SK-N-SH treated with all-trans-retinoic acid at 6 μM for 48 hours (cell line): ENCODE measurements at regions not wholly inside any gene's neighbourhood (a gene's known extent, or its start where the extent isn't known, plus 50 kb on each side); places are given as distances from the start of the nearest gene placed in this dataset.

Experiments used
- ATAC-seq: fragments of 200-7000 bp; cut with Tn5 transposase; 3 replicates; pipeline ENCODE4 v1.9.1; 2020; ENCODE audit warnings: mild to moderate bottlenecking, moderate library complexity
- ARNTL ChIP-seq: fragments of 450-650 bp; formaldehyde crosslinking; IDR thresholded peaks from 2 replicates; pipeline ENCODE4 v1.5.0; 2020; ENCODE audit warnings: low read depth, mild to moderate bottlenecking, moderate library complexity, borderline replicate concordance
- BACH2 ChIP-seq: fragments of 250-450 bp; sonication (Bioruptor Pico); IDR thresholded peaks from 2 replicates; pipeline ENCODE4 v1.9.0; 2021; ENCODE audit warnings: mild to moderate bottlenecking, borderline replicate concordance
- CSDC2 ChIP-seq: fragments of 250-450 bp; sonication (Bioruptor Pico); IDR thresholded peaks from 2 replicates; pipeline ENCODE4 v1.5.0; 2020; ENCODE audit warnings: mild to moderate bottlenecking, moderate library complexity
- ESRRG ChIP-seq: fragments of 250-450 bp; sonication (Bioruptor Pico); IDR thresholded peaks from 2 replicates; pipeline ENCODE4 v1.6.1; 2021; ENCODE audit warnings: mild to moderate bottlenecking
- GLIS3 ChIP-seq: fragments of 250-450 bp; sonication (Bioruptor Pico); IDR thresholded peaks from 2 replicates; pipeline ENCODE4 v1.5.0; 2020; ENCODE audit warnings: mild to moderate bottlenecking, moderate library complexity
- ISL1 ChIP-seq: fragments of 250-450 bp; sonication (Bioruptor Pico); IDR thresholded peaks from 2 replicates; pipeline ENCODE4 v2.1.2; 2022; ENCODE audit warnings: mild to moderate bottlenecking, moderate library complexity
- OSR1 ChIP-seq: fragments of 250-450 bp; sonication (Bioruptor Pico); IDR thresholded peaks from 2 replicates; pipeline ENCODE4 v1.8.0; 2022; ENCODE audit warnings: moderate library complexity, mild to moderate bottlenecking, inconsistent platforms
- PPARA ChIP-seq: fragments of 250-450 bp; sonication (Bioruptor Pico); IDR thresholded peaks from 2 replicates; pipeline ENCODE4 v1.5.0; 2020; ENCODE audit warnings: mild to moderate bottlenecking, borderline replicate concordance
- RARB ChIP-seq: fragments of 250-450 bp; sonication (Bioruptor Pico); IDR thresholded peaks from 2 replicates; pipeline ENCODE4 v1.8.0; 2021; ENCODE audit warnings: mild to moderate bottlenecking, moderate library complexity
- SNAI2 ChIP-seq: fragments of 250-450 bp; sonication (Bioruptor Pico); IDR thresholded peaks from 2 replicates; pipeline ENCODE4 v1.5.0; 2020; ENCODE audit warnings: mild to moderate bottlenecking, moderate library complexity
- TOX ChIP-seq: fragments of 250-450 bp; sonication (Bioruptor Pico); IDR thresholded peaks from 2 replicates; pipeline ENCODE4 v1.8.0; 2021; ENCODE audit warnings: mild to moderate bottlenecking, moderate library complexity, borderline replicate concordance
- ZC3H10 ChIP-seq: fragments of 250-450 bp; sonication (Bioruptor Pico); IDR thresholded peaks from 2 replicates; pipeline ENCODE4 v1.5.1; 2021; ENCODE audit warnings: mild to moderate bottlenecking, moderate library complexity
- ZFP3 ChIP-seq: fragments of 250-450 bp; sonication (Bioruptor Pico); IDR thresholded peaks from 2 replicates; pipeline ENCODE4 v1.5.0; 2020; ENCODE audit warnings: mild to moderate bottlenecking, moderate library complexity
- ZFP30 ChIP-seq: fragments of 450-650 bp; formaldehyde crosslinking; IDR thresholded peaks from 2 replicates; pipeline ENCODE4 v1.5.0; 2022; ENCODE audit warnings: mild to moderate bottlenecking, moderate library complexity
- ZNF565 ChIP-seq: fragments of 450-650 bp; formaldehyde crosslinking; conservative IDR thresholded peaks from 2 replicates; pipeline ENCODE4 v1.5.0; 2020; ENCODE audit warnings: low read depth, mild to moderate bottlenecking, moderate library complexity
- ZNF70 ChIP-seq: fragments of 450-650 bp; formaldehyde crosslinking; IDR thresholded peaks from 2 replicates; pipeline ENCODE4 v1.5.0; 2020; ENCODE audit warnings: mild to moderate bottlenecking, moderate library complexity
- ZNF8 ChIP-seq: fragments of 450-650 bp; formaldehyde crosslinking; IDR thresholded peaks from 2 replicates; pipeline ENCODE4 v1.5.0; 2020; ENCODE audit warnings: mild to moderate bottlenecking, moderate library complexity
- TF ChIP-seq, protein P1 (sequence below): fragments of 250-450 bp; sonication (Bioruptor Pico); IDR thresholded peaks from 2 replicates; pipeline ENCODE4 v1.5.1; 2021; ENCODE audit warnings: mild to moderate bottlenecking, moderate library complexity
- TF ChIP-seq, protein P2 (sequence below): fragments of 250-450 bp; sonication (Bioruptor Pico); IDR thresholded peaks from 2 replicates; pipeline ENCODE4 v1.8.0; 2021; ENCODE audit warnings: low read depth, mild to moderate bottlenecking, moderate library complexity, borderline replicate concordance
- TF ChIP-seq, protein P3 (sequence below): fragments of 250-450 bp; sonication (Bioruptor Pico); IDR thresholded peaks from 2 replicates; pipeline ENCODE4 v1.8.0; 2020; ENCODE audit warnings: mild to moderate bottlenecking, moderate library complexity, borderline replicate concordance
- TF ChIP-seq, protein P4 (sequence below): fragments of 250-450 bp; sonication (Bioruptor Pico); IDR thresholded peaks from 2 replicates; pipeline ENCODE4 v1.5.1; 2020; ENCODE audit warnings: low read depth, mild to moderate bottlenecking, moderate library complexity
- TF ChIP-seq, protein P5 (sequence below): fragments of 250-450 bp; sonication (Bioruptor Pico); IDR thresholded peaks from 2 replicates; pipeline ENCODE4 v1.5.0; 2020; ENCODE audit warnings: mild to moderate bottlenecking, moderate library complexity

DNA sequence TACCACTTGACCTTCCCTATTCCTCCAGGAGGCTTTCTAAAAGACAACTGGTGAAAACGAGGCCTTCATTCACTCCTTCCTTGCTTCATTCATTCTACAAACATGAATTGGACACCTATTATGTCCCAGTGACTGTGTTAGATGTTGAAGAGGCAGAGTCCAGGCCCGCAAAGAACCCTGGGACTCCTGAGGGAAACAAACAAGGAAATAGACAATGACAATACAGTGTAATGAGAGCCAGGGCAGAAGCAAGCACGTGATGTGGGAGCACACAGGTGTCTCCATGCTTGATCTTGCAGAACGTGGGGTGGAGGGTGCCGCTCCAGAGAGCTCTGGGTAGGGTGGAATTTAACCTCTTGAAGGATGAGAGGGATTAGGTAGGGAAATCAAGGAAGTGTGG lies 137.6 kb upstream of the KLF3 start:
- TF ChIP-seq, protein P1, sequence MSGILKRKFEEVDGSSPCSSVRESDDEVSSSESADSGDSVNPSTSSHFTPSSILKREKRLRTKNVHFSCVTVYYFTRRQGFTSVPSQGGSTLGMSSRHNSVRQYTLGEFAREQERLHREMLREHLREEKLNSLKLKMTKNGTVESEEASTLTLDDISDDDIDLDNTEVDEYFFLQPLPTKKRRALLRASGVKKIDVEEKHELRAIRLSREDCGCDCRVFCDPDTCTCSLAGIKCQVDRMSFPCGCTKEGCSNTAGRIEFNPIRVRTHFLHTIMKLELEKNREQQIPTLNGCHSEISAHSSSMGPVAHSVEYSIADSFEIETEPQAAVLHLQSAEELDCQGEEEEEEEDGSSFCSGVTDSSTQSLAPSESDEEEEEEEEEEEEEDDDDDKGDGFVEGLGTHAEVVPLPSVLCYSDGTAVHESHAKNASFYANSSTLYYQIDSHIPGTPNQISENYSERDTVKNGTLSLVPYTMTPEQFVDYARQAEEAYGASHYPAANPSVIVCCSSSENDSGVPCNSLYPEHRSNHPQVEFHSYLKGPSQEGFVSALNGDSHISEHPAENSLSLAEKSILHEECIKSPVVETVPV (CRISPR knock-in tag), result no peak
- TF ChIP-seq, protein P2, sequence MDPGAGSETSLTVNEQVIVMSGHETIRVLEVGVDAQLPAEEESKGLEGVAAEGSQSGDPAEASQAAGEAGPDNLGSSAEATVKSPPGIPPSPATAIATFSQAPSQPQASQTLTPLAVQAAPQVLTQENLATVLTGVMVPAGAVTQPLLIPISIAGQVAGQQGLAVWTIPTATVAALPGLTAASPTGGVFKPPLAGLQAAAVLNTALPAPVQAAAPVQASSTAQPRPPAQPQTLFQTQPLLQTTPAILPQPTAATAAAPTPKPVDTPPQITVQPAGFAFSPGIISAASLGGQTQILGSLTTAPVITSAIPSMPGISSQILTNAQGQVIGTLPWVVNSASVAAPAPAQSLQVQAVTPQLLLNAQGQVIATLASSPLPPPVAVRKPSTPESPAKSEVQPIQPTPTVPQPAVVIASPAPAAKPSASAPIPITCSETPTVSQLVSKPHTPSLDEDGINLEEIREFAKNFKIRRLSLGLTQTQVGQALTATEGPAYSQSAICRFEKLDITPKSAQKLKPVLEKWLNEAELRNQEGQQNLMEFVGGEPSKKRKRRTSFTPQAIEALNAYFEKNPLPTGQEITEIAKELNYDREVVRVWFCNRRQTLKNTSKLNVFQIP (CRISPR knock-in tag), result no peak
- TF ChIP-seq ZC3H10 (CRISPR knock-in tag) (no peak), ARNTL (CRISPR knock-in tag) (no peak), TOX (CRISPR knock-in tag) (no peak), ZNF70 (CRISPR knock-in tag) (no peak), ZNF565 (CRISPR knock-in tag) (no peak), OSR1 (CRISPR knock-in tag) (no peak), PPARA (CRISPR knock-in tag) (no peak), ESRRG (CRISPR knock-in tag) (no peak), GLIS3 (CRISPR knock-in tag) (no peak), ISL1 (CRISPR knock-in tag) (no peak), BACH2 (CRISPR knock-in tag) (no peak), ZFP30 (no peak), SNAI2 (no peak), CSDC2 (CRISPR knock-in tag) (no peak)
- TF ChIP-seq, protein P3, sequence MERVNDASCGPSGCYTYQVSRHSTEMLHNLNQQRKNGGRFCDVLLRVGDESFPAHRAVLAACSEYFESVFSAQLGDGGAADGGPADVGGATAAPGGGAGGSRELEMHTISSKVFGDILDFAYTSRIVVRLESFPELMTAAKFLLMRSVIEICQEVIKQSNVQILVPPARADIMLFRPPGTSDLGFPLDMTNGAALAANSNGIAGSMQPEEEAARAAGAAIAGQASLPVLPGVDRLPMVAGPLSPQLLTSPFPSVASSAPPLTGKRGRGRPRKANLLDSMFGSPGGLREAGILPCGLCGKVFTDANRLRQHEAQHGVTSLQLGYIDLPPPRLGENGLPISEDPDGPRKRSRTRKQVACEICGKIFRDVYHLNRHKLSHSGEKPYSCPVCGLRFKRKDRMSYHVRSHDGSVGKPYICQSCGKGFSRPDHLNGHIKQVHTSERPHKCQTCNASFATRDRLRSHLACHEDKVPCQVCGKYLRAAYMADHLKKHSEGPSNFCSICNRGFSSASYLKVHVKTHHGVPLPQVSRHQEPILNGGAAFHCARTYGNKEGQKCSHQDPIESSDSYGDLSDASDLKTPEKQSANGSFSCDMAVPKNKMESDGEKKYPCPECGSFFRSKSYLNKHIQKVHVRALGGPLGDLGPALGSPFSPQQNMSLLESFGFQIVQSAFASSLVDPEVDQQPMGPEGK, result no peak
- TF ChIP-seq, protein P4, sequence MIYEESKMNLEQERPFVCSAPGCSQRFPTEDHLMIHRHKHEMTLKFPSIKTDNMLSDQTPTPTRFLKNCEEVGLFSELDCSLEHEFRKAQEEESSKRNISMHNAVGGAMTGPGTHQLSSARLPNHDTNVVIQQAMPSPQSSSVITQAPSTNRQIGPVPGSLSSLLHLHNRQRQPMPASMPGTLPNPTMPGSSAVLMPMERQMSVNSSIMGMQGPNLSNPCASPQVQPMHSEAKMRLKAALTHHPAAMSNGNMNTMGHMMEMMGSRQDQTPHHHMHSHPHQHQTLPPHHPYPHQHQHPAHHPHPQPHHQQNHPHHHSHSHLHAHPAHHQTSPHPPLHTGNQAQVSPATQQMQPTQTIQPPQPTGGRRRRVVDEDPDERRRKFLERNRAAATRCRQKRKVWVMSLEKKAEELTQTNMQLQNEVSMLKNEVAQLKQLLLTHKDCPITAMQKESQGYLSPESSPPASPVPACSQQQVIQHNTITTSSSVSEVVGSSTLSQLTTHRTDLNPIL (CRISPR knock-in tag), result no peak
- ATAC-seq, result no peak

DNA sequence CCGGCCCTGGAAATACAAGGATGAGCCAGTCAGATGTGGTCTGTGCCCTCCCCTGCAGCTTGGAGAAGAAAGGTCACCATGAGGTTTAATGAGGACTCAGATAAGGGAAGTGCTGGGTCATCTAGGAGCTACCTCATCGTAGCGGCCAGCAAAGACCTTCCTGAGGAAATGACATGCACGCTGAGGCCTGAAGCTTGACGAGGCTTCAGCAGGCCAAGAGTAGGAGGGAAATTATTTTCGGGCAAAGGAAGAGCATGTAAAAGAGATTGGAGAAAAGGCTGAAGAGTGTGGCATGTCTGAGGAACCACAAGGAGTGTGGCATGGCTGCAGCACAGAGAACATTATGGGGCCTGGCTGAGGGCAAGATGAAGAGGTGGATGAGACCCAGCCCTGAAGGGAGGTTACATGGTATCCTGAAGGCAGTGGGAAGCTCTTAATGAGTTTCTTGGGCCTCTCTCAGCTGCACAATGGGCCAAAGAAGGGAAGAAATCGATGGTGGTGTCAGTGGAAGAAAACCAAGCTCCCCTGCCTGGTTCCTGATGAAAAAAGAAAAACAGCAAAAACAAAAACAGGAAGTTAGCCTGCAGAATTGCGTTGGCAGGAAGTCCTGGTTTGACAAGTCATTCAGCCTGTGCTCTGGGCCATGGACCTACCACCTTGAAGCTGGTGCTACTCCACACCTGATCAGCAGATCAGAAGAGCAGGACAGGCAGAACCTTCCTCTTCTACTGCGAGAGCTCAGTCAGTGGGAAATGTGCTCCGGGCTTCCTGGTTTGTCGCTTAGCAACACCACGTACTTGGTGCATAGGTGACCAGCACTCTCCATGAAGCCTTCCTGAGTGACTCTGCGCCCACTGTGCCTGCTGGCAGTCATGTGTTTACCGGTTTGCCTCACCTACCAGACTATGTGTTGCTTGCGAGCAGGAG lies 134.5 kb upstream of the KLF3 start:
- ATAC-seq, result no peak
- no peak for TF ChIP-seq OSR1 (CRISPR knock-in tag)
- TF ChIP-seq RARB, result no peak
- TF ChIP-seq CSDC2 (CRISPR knock-in tag), result no peak
- TF ChIP-seq ZNF8 (CRISPR knock-in tag), result no peak
- no peak for TF ChIP-seq TOX (CRISPR knock-in tag)
- TF ChIP-seq, protein P5, sequence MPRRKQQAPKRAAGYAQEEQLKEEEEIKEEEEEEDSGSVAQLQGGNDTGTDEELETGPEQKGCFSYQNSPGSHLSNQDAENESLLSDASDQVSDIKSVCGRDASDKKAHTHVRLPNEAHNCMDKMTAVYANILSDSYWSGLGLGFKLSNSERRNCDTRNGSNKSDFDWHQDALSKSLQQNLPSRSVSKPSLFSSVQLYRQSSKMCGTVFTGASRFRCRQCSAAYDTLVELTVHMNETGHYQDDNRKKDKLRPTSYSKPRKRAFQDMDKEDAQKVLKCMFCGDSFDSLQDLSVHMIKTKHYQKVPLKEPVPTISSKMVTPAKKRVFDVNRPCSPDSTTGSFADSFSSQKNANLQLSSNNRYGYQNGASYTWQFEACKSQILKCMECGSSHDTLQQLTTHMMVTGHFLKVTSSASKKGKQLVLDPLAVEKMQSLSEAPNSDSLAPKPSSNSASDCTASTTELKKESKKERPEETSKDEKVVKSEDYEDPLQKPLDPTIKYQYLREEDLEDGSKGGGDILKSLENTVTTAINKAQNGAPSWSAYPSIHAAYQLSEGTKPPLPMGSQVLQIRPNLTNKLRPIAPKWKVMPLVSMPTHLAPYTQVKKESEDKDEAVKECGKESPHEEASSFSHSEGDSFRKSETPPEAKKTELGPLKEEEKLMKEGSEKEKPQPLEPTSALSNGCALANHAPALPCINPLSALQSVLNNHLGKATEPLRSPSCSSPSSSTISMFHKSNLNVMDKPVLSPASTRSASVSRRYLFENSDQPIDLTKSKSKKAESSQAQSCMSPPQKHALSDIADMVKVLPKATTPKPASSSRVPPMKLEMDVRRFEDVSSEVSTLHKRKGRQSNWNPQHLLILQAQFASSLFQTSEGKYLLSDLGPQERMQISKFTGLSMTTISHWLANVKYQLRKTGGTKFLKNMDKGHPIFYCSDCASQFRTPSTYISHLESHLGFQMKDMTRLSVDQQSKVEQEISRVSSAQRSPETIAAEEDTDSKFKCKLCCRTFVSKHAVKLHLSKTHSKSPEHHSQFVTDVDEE (CRISPR knock-in tag), result no peak
- no peak for TF ChIP-seq ISL1 (CRISPR knock-in tag)
- TF ChIP-seq, protein P3, result no peak
- TF ChIP-seq ESRRG (CRISPR knock-in tag), result no peak
- TF ChIP-seq GLIS3 (CRISPR knock-in tag), result no peak
- TF ChIP-seq SNAI2, result no peak
- TF ChIP-seq, protein P4 (CRISPR knock-in tag), result no peak
- no peak for TF ChIP-seq PPARA (CRISPR knock-in tag)
- no peak for TF ChIP-seq BACH2 (CRISPR knock-in tag)
- TF ChIP-seq ZFP3, result no peak
- TF ChIP-seq ZNF565 (CRISPR knock-in tag), result no peak
